PC-9 (cell line): ENCODE measurements at regions not wholly inside any gene's neighbourhood (a gene's known extent, or its start where the extent isn't known, plus 50 kb on each side); places are given as distances from the start of the nearest gene placed in this dataset.

Experiments
- BruUV-seq: library from RNA; stranded (reverse); fragments of 400-500 nt; replicated peaks from 2 replicates; lab custom pipeline; 2021; lab: Mats Ljungman, UMichigan
- CTCF ChIA-PET: fragments of 300-600 bp; sonication (Branson Sonifier 250); formaldehyde crosslinking; loops from one replicate; lab custom pipeline; 2022; ENCODE audit warnings: antibody characterized with exemption; lab: Charles Lee
- POLR2A ChIA-PET: fragments of 300-600 bp; sonication (Branson Sonifier 250); formaldehyde crosslinking; loops from one replicate; lab custom pipeline; 2022; ENCODE audit warnings: antibody characterized with exemption; ENCODE audit not compliant: unreplicated experiment; lab: Charles Lee
- DNase-seq, 2 experiments: peaks; one replicate each; pipeline versions ENCODE4 v3.0.0 to v3.0.0-alpha.2; 2015 to 2022; ENCODE audit warnings: mixed read lengths in 1 of 2
- H2AFZ ChIP-seq: fragments of 200-600 bp; sonication (generic); 2 replicates; pipeline ENCODE4 v1.8.1; 2017; ENCODE audit warnings: antibody characterized with exemption
- H3F3A ChIP-seq: fragments of 200-600 bp; sonication (generic); 2 replicates; pipeline ENCODE4 v1.8.1; 2017; ENCODE audit warnings: antibody characterized with exemption, mild to moderate bottlenecking, low read depth; ENCODE audit not compliant: insufficient read depth
- H3K27ac ChIP-seq: fragments of 200-600 bp; sonication (generic); 2 replicates; pipeline ENCODE4 v1.6.1; 2016; ENCODE audit warnings: mixed run types
- H3K27me3 ChIP-seq: fragments of 200-600 bp; sonication (generic); 2 replicates; pipeline ENCODE4 v1.6.1; 2016; ENCODE audit warnings: low read depth, mixed run types; ENCODE audit not compliant: insufficient read depth
- H3K36me3 ChIP-seq: fragments of 200-600 bp; sonication (generic); 2 replicates; pipeline ENCODE4 v1.6.1; 2016; ENCODE audit warnings: low read depth, mixed run types
- H3K4me1 ChIP-seq: fragments of 200-600 bp; sonication (generic); replicated peaks from 2 replicates; pipeline ENCODE4 v1.6.1; 2016; ENCODE audit warnings: mixed run types; ENCODE audit not compliant: insufficient read depth
- H3K4me2 ChIP-seq: fragments of 200-600 bp; sonication (generic); 2 replicates; pipeline ENCODE4 v1.6.1; 2017; ENCODE audit warnings: mixed run types
- H3K4me3 ChIP-seq: fragments of 200-600 bp; sonication (generic); 2 replicates; pipeline ENCODE4 v1.6.1; 2016; ENCODE audit warnings: mixed run types
- H3K79me2 ChIP-seq: fragments of 200-600 bp; sonication (generic); 2 replicates; pipeline ENCODE4 v1.6.1; 2017; ENCODE audit warnings: low read depth, mixed run types
- H3K9me2 ChIP-seq: fragments of 200-600 bp; sonication (generic); 2 replicates; pipeline ENCODE4 v1.8.1; 2017; ENCODE audit warnings: mild to moderate bottlenecking; ENCODE audit not compliant: insufficient read depth
- H3K9me3 ChIP-seq: fragments of 200-600 bp; sonication (generic); 2 replicates; pipeline ENCODE4 v1.8.1; 2016; ENCODE audit warnings: low read depth; ENCODE audit not compliant: insufficient read depth
- H4K20me1 ChIP-seq: fragments of 200-600 bp; sonication (generic); 2 replicates; pipeline ENCODE4 v1.8.1; 2017; ENCODE audit not compliant: insufficient read depth
- CTCF ChIP-seq: fragments of 200-600 bp; sonication (generic); conservative IDR thresholded peaks from 2 replicates; pipeline ENCODE4 v1.6.1; 2017; ENCODE audit warnings: mixed run types, antibody characterized with exemption, mild to moderate bottlenecking, moderate library complexity
- EZH2 ChIP-seq: fragments of 200-600 bp; sonication (generic); IDR thresholded peaks from 2 replicates; pipeline ENCODE4 v1.8.0; 2017; ENCODE audit warnings: antibody characterized with exemption, low read depth
- intact Hi-C: fragments of 100-400 bp; cut with micrococcal nuclease; formaldehyde crosslinking; loops from one replicate; pipeline ENCODE4 v1.10.0; 2022; ENCODE audit not compliant: unreplicated experiment

- ChIA-PET CTCF (no interaction called here), POLR2A (no interaction called here)
- Histone ChIP-seq H3F3A (no peaks in the 10 kb centered on the region), H3K9me3 (no peaks in the 10 kb centered on the region), H3K4me2 (no peak overlapping the region), H3K9me2 (no peaks in the 10 kb centered on the region), H3K27me3 (no peaks in the 10 kb centered on the region), H3K4me3 (no peak overlapping the region), H2AFZ (no peak overlapping the region), H4K20me1 (no peaks in the 10 kb centered on the region), H3K36me3 (no peaks in the 10 kb centered on the region), H3K4me1 (peaks cover 15% of the 10 kb centered on the region; the same call in 1 of the 2 replicates), H3K27ac (no peak overlapping the region), H3K79me2 (no peaks in the 10 kb centered on the region)
- no peak for DNase-seq
- intact Hi-C loops: no loop called here
- BruUV-seq: no TSS peak
- TF ChIP-seq CTCF (no peak), EZH2 (no peak)
These were observed 318.9 kb downstream of the LMO4 start for GRCh38 chr1:87647430-87648177.

- TF ChIP-seq CTCF: no peak
- TF ChIP-seq EZH2: no peak
- no peak for DNase-seq
- ChIA-PET POLR2A (no interaction called here), CTCF (no interaction called here)
- H2AFZ ChIP-seq: no peak overlapping the region
- H3F3A ChIP-seq: no peaks in the 10 kb centered on the region
- no peaks in the 10 kb centered on the region for H3K9me2 ChIP-seq
- H3K4me3 ChIP-seq: no peak overlapping the region
- no TSS peak for BruUV-seq
- H4K20me1 ChIP-seq: no peaks in the 10 kb centered on the region
- H3K79me2 ChIP-seq: no peaks in the 10 kb centered on the region
- H3K27me3 ChIP-seq: no peaks in the 10 kb centered on the region
- H3K27ac ChIP-seq: no peak overlapping the region
- no peaks in the 10 kb centered on the region for H3K9me3 ChIP-seq
- H3K36me3 ChIP-seq: no peaks in the 10 kb centered on the region
- intact Hi-C loops: no loop called here
- peaks cover 15% of the 10 kb centered on the region; the same call in 1 of the 2 replicates for H3K4me1 ChIP-seq
- no peak overlapping the region for H3K4me2 ChIP-seq
These were observed 319.8 kb downstream of the LMO4 start for GRCh38 chr1:87648323-87649119.

DNA sequence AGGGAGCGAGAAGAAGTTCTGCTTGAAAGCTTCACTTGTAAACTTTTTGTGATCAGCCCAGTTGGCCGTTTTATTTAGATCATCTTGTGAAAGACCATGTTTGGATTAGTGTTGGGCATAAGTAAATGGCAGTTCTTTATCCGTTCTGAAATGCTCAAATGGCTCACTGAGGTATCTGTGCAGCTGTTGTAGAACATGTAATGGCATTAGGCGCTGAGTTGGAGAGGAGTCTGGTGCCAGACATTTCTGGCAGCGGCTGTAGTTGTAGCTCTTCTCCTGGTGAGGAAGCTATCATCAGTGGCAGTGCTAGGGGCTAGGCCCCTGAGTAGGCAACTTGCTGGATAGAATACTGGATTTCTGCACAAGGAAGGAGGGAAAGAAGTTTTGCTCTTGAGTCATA is 321.6 kb downstream of the LMO4 start:
- no peak for TF ChIP-seq CTCF
- TF ChIP-seq EZH2: no peak
- no peak overlapping the region for H3K27ac ChIP-seq
- H3K36me3 ChIP-seq: no peaks in the 10 kb centered on the region
- no peaks in the 10 kb centered on the region for H4K20me1 ChIP-seq
- H3K9me2 ChIP-seq: no peaks in the 10 kb centered on the region
- no peak overlapping the region for H3K4me3 ChIP-seq
- no TSS peak for BruUV-seq
- no peaks in the 10 kb centered on the region for H3K9me3 ChIP-seq
- DNase-seq: no peak
- CTCF ChIA-PET: interaction anchor here (0.7 kb wide), 1 partner anchor 40 kb away, joined by 3 read pairs; no protein-coding TSS in a partner anchor
- 0 out of 2 replicates have a peak, but pooled peaks cover under 1% of the 10 kb centered on the region for H3K4me1 ChIP-seq
- intact Hi-C loops: no loop called here
- POLR2A ChIA-PET: no interaction called here
- no peaks in the 10 kb centered on the region for H3F3A ChIP-seq
- no peaks in the 10 kb centered on the region for H3K27me3 ChIP-seq
- no peak overlapping the region for H3K4me2 ChIP-seq
- no peak overlapping the region for H2AFZ ChIP-seq
- H3K79me2 ChIP-seq: no peaks in the 10 kb centered on the region
